ENCODE measurements at regions not wholly inside any gene's neighbourhood (a gene's known extent, or its start where the extent isn't known, plus 50 kb on each side); places are given as distances from the start of the nearest gene placed in this dataset.

- no peak for DNase-seq
- Histone ChIP-seq H3K4me2 (replicated peaks; ENCODE audit: low read depth, low read length, poor library complexity, severe bottlenecking) (no peak overlapping the region), H3K4me1 (ENCODE audit: control insufficient read depth in 2 of 2, insufficient read depth in 2 of 2, low read length in 2 of 2) (no peaks in the 10 kb centered on the region), H3K4me3 (ENCODE audit: control extremely low read depth in 1 of 5, extremely low read depth in 1 of 5, insufficient read depth in 1 of 5, low read depth in 2 of 5, low read length in 4 of 5) (no peak overlapping the region), H4K20me1 (ENCODE audit: control insufficient read depth, insufficient read depth, low read length, poor library complexity, severe bottlenecking) (no peaks in the 10 kb centered on the region), H3K36me3 (replicated peaks in 1 of 2; ENCODE audit: control extremely low read depth in 1 of 2, control insufficient read depth in 1 of 2, extremely low read depth in 1 of 2, insufficient read depth in 2 of 2, low read length in 1 of 2) (no peaks in the 10 kb centered on the region), H2AFZ (ENCODE audit: insufficient read depth, low read depth, low read length, poor library complexity, severe bottlenecking) (no peak overlapping the region), H3K9ac (ENCODE audit: low read length) (no peak overlapping the region), H3K27me3 (replicated peaks in 1 of 4; ENCODE audit: control extremely low read depth in 1 of 4, control insufficient read depth in 3 of 4, insufficient read depth in 4 of 4, low read length in 3 of 4) (no peaks in the 10 kb centered on the region), H3K79me2 (ENCODE audit: control insufficient read depth, insufficient read depth, low read length) (no peaks in the 10 kb centered on the region), H3K9me3 (ENCODE audit: control extremely low read depth in 1 of 3, control insufficient read depth in 2 of 3, insufficient read depth in 1 of 3, low read length in 2 of 3) (no peaks in the 10 kb centered on the region), H3K27ac (ENCODE audit: low read length in 2 of 2) (no peak overlapping the region)
- WGBS (ENCODE audit: insufficient coverage): 93% methylated on average over 3 of the region's 4 CpGs
- ChIA-PET CTCF (interaction anchor here (1.9 kb wide), 1 partner anchor 8 kb away, joined by 4 read pairs; no protein-coding TSS in a partner anchor), POLR2A (no interaction called here)
- H3K4me3 Mint-ChIP-seq: no peak overlapping the region
- intact Hi-C loops (cut with micrococcal nuclease): no loop called here
- peaks cover 4% of the 10 kb centered on the region for H3K4me1 Mint-ChIP-seq
- H3K9me3 Mint-ChIP-seq (ENCODE audit: insufficient read depth): no peaks in the 10 kb centered on the region
- H3K27me3 Mint-ChIP-seq: peaks cover 3% of the 10 kb centered on the region
- ATAC-seq (ENCODE audit: low read depth): no peak
- TF ChIP-seq EZH2 (IDR thresholded peaks at IDR 0.05; ENCODE audit: borderline replicate concordance, insufficient read depth, low read depth, low read length, poor library complexity, severe bottlenecking) (no peak), CTCF (IDR thresholded peaks at IDR 0.05) (no peak)
- no peak overlapping the region for H3K27ac Mint-ChIP-seq
Measured at GRCh38 chr6:146868671-146869209, 270.0 kb downstream of the ADGB start.

DNA sequence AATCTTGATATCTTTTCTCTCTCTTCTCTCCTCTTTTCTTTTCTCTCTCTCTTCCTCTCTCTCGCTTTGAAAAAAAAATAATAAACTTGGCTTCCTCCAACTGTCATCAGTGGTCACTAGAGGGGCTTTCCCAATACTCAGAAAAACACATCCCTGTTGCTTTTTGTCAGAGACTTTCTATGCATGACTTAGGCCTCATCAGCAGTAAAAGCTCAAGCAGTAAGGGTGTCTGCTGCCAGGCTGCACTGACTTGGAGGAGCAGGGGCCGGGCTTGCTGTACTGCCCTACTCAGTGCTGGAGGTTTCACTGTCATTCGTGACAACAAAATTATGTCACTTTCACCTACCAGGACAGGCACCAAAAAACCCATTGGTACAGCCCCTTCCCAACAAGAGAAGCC is 272.0 kb downstream of the ADGB start:
- Histone ChIP-seq H3K36me3 (replicated peaks in 1 of 2; ENCODE audit: control extremely low read depth in 1 of 2, control insufficient read depth in 1 of 2, extremely low read depth in 1 of 2, insufficient read depth in 2 of 2, low read length in 1 of 2) (no peaks in the 10 kb centered on the region), H3K27me3 (replicated peaks in 1 of 4; ENCODE audit: control extremely low read depth in 1 of 4, control insufficient read depth in 3 of 4, insufficient read depth in 4 of 4, low read length in 3 of 4) (no peaks in the 10 kb centered on the region), H3K79me2 (ENCODE audit: control insufficient read depth, insufficient read depth, low read length) (no peaks in the 10 kb centered on the region), H3K27ac (ENCODE audit: low read length in 2 of 2) (no peak overlapping the region), H2AFZ (ENCODE audit: insufficient read depth, low read depth, low read length, poor library complexity, severe bottlenecking) (no peak overlapping the region), H3K4me2 (replicated peaks; ENCODE audit: low read depth, low read length, poor library complexity, severe bottlenecking) (no peak overlapping the region), H3K4me3 (ENCODE audit: control extremely low read depth in 1 of 5, extremely low read depth in 1 of 5, insufficient read depth in 1 of 5, low read depth in 2 of 5, low read length in 4 of 5) (no peak overlapping the region), H3K4me1 (ENCODE audit: control insufficient read depth in 2 of 2, insufficient read depth in 2 of 2, low read length in 2 of 2) (no peaks in the 10 kb centered on the region), H4K20me1 (ENCODE audit: control insufficient read depth, insufficient read depth, low read length, poor library complexity, severe bottlenecking) (no peaks in the 10 kb centered on the region), H3K9ac (ENCODE audit: low read length) (no peak overlapping the region), H3K9me3 (ENCODE audit: control extremely low read depth in 1 of 3, control insufficient read depth in 2 of 3, insufficient read depth in 1 of 3, low read length in 2 of 3) (no peaks in the 10 kb centered on the region)
- TF ChIP-seq EZH2 (IDR thresholded peaks at IDR 0.05; ENCODE audit: borderline replicate concordance, insufficient read depth, low read depth, low read length, poor library complexity, severe bottlenecking) (no peak), CTCF (IDR thresholded peaks at IDR 0.05) (no peak)
- H3K27me3 Mint-ChIP-seq: peaks cover 3% of the 10 kb centered on the region
- peaks cover 5% of the 10 kb centered on the region for H3K4me1 Mint-ChIP-seq
- intact Hi-C loops (cut with micrococcal nuclease): no loop called here
- CTCF ChIA-PET: interaction anchor here (1.9 kb wide), 1 partner anchor 10 kb away, joined by 4 read pairs; no protein-coding TSS in a partner anchor
- WGBS (ENCODE audit: insufficient coverage): 44% methylated on average over 1 of the region's 3 CpGs
- H3K4me3 Mint-ChIP-seq: no peak overlapping the region
- H3K27ac Mint-ChIP-seq: no peak overlapping the region
- no peaks in the 10 kb centered on the region for H3K9me3 Mint-ChIP-seq (ENCODE audit: insufficient read depth)
- POLR2A ChIA-PET: no interaction called here
- DNase-seq (no peak), ATAC-seq (ENCODE audit: low read depth) (no peak)

All from B cell (primary cell).